RWPE1 (cell line): ENCODE measurements at regions not wholly inside any gene's neighbourhood (a gene's known extent, or its start where the extent isn't known, plus 50 kb on each side); places are given as distances from the start of the nearest gene placed in this dataset.

Experiments used
- CTCF ChIA-PET: fragments of 350-600 bp; sonication (Branson Sonifier 250); formaldehyde crosslinking; extraction: SDS; loops from one replicate; lab custom pipeline; 2021; lab: Yijun Ruan, JAX
- POLR2A ChIA-PET: fragments of 400-600 bp; formaldehyde crosslinking; extraction: SDS; loops from one replicate; lab custom pipeline; 2020; ENCODE audit warnings: antibody characterized with exemption; ENCODE audit not compliant: low non-redundant PET; lab: Yijun Ruan, JAX
- DNase-seq: peaks from one replicate; pipeline ENCODE4 v3.0.0; 2012; ENCODE audit warnings: low spot score
- H3K27ac ChIP-seq: fragments of 450-650 bp; 2 replicates; pipeline ENCODE4 v1.5.1; 2017
- TF ChIP-seq, protein P1 (sequence below): fragments of 450-650 bp; conservative IDR thresholded peaks from 2 replicates; pipeline ENCODE4 v1.5.1; 2017; ENCODE audit warnings: low read depth, mild to moderate bottlenecking

DNA sequence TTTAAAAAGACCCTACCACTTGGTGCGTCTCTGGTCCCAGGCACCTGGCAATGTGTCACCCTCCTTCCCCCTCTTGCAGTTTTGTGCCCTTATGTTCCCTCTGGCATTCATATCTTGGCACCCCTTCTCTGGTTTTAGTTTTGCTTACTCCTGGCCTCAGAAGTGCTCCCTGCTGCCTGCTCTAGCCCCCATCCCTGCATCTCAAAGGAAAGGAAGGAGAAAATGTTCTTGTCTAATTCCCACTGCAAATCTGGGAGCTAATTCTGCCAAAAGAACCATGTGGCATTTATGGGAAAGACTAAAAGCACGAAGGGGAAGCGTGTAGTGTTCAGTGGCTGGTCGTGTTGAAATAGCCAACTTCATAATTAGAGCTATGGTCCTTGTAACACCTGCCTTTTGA is 340.1 kb upstream of the RPS6KA3 start:
- no peak overlapping the region for H3K27ac ChIP-seq
- POLR2A ChIA-PET = no interaction called here
- CTCF ChIA-PET = no interaction called here
- no peak for DNase-seq
- TF ChIP-seq, protein P1, sequence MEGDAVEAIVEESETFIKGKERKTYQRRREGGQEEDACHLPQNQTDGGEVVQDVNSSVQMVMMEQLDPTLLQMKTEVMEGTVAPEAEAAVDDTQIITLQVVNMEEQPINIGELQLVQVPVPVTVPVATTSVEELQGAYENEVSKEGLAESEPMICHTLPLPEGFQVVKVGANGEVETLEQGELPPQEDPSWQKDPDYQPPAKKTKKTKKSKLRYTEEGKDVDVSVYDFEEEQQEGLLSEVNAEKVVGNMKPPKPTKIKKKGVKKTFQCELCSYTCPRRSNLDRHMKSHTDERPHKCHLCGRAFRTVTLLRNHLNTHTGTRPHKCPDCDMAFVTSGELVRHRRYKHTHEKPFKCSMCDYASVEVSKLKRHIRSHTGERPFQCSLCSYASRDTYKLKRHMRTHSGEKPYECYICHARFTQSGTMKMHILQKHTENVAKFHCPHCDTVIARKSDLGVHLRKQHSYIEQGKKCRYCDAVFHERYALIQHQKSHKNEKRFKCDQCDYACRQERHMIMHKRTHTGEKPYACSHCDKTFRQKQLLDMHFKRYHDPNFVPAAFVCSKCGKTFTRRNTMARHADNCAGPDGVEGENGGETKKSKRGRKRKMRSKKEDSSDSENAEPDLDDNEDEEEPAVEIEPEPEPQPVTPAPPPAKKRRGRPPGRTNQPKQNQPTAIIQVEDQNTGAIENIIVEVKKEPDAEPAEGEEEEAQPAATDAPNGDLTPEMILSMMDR = no peak

- POLR2A ChIA-PET = no interaction called here
- TF ChIP-seq, protein P1 = no peak
- no peak for DNase-seq
- CTCF ChIA-PET = no interaction called here
- no peak overlapping the region for H3K27ac ChIP-seq
Measured at GRCh38 chrX:20596856-20597255, 330.1 kb upstream of the RPS6KA3 start.

GRCh38 chrX:20595928-20596575 is 329.3 kb upstream of the RPS6KA3 start:
- ChIA-PET POLR2A (no interaction called here), CTCF (no interaction called here)
- H3K27ac ChIP-seq = no peak overlapping the region
- TF ChIP-seq, protein P1 = no peak
- no peak for DNase-seq

GRCh38 chrX:20594985-20595384 is 328.3 kb upstream of the RPS6KA3 start:
- CTCF ChIA-PET = no interaction called here
- TF ChIP-seq, protein P1 = no peak
- no peak overlapping the region for H3K27ac ChIP-seq
- DNase-seq = no peak
- POLR2A ChIA-PET = no interaction called here

DNA sequence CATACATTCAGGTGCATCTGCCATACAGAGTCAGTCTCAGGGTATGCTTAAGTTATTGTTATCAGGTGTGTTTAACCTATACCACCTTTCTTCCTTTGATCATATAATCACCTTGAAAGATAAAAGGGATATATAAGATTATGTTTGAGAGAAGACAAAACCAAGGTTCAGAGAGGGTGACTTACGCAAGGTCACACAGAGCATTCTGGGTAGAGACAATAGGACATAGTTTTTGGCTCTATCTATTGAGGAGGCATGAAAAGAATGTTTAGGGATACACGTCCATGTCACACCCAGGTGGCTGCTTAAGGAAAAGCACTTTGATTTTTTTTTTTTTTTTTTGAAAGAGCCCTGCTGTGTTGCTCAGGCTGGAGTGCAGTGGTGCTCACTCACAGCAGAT is 327.1 kb upstream of the RPS6KA3 start:
- H3K27ac ChIP-seq = no peak overlapping the region
- CTCF ChIA-PET = no interaction called here
- no peak for DNase-seq
- POLR2A ChIA-PET = no interaction called here
- TF ChIP-seq, protein P1 = no peak

GRCh38 chrX:20593402-20593801 is 326.7 kb upstream of the RPS6KA3 start:
- TF ChIP-seq, protein P1 = no peak
- CTCF ChIA-PET = no interaction called here
- POLR2A ChIA-PET = no interaction called here
- no peak overlapping the region for H3K27ac ChIP-seq
- DNase-seq = no peak
